ENCODE measurements at regions not wholly inside any gene's neighbourhood (a gene's known extent, or its start where the extent isn't known, plus 50 kb on each side); places are given as distances from the start of the nearest gene placed in this dataset.

DNA sequence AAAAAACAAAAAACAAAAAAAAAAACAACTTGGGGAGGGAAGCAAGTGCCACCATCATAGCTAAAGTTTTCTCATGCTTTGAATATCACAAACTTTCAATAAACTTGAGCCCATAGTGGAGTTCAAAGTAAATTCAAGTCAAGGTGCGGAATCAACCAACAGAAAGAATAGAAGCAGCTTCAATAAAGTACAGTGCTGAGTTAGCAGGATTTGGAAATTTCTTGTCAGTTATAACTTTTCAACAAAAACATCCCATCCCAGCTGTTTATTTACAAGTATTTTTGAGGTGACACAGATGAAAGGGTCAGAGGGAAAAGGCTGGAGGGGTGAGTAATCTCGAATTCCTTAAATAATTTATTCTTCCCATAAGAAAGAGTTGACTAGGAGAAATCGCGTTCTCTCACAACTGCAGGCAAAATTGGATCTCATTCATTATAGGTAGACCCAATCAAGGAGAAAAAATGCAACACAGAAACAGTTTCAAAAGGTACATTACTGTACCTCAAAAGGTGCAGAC is 477.4 kb upstream of the RASGRP1 start:
- no peak for DNase-seq

DNA sequence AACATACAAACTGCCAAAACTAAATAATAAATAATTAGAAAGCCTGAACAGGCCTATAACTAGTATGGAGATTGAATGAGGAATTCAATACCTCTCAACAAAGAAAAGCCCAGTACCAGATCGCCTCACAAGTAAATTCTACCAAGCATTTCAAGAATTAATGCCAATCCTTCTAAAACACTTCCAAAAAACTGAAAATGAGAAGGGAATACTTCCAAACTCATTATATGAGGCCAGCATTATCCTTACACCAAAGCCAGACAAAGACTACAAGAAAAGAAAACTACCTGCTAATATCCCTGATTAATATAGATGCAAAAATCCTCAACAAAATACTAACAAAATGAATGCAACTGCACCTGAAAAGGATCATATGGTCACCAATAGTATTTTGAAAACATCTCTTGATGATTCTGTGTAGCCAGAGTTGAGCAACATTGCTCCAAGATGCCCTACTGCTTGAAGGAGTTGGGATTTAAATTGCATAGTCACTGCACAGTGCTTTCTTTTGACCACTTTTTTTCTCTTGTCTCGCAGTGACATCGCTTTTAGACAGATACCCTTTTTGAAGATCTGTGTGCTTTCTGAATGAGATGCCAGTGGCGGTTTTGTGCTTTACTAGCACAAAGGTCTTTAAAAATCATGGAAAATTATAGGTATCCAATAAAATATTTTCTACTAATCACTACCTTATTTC is 487.2 kb upstream of the RASGRP1 start:
- DNase-seq: no peak

DNA sequence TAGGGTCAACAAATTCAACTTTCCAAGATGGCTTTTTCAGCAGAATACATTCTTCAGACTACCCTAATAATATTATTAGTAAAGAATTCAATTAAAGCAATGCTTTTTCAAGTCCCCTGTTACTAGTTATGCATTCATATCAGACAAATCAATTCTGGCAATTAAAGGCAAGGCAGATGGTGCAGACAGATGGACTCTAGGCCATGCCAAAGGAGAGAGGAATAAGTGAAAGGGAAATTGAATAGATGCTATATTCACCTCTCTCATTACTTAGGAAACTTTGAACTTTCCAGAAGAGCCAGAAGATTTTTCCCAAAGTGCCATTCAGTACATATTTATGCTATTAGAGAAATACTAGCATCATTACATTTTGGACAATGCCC is 487.7 kb upstream of the RASGRP1 start:
- DNase-seq: no peak

DNA sequence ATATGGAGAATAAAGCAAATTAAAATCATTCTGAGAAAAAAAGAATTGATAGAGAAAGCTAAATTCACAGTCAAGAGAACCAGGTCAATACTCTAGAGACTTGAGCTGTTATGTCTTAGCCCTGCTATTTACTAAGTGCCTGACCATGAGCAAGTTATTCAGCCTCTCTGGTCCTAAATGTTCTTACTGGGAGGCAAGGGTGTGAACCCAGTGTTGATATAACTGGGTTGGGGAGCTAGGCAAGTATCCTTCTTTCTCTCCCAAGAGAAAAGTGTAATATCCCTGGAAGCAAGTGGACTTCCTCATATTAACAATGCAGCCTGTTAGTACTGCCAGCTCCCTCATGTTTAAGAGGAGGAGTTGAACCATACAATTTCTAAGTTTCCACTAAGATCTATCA is 488.9 kb upstream of the RASGRP1 start:
- no peak for DNase-seq

DNA sequence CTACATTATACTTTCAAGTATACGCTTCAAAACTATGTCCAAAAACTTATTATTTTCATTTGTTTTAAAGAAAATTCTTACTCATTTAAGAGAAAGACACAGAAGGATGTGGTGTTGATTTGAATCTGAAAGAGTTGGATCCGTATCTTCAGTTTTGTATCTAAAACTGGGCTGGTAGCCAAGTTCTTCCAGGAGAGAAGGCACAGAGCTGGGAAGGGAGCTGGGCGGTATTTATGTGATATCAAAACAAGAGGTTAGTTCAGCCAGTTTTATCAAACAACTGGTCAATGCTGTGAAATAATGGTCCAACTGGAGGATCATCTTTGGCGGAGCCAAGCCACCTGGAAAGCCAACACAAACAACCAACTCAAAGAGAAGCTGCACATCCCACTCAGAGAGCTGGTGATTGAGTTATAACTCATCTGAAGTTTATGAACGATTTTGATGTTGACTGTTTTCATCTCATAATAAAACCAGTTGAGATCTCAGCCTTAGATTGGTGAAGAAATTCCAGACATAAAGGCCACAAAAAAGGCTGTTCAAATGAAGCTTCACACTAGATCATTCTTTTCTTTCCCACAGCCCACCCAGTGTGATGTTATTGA is 489.6 kb upstream of the RASGRP1 start:
- no peak for DNase-seq

DNA sequence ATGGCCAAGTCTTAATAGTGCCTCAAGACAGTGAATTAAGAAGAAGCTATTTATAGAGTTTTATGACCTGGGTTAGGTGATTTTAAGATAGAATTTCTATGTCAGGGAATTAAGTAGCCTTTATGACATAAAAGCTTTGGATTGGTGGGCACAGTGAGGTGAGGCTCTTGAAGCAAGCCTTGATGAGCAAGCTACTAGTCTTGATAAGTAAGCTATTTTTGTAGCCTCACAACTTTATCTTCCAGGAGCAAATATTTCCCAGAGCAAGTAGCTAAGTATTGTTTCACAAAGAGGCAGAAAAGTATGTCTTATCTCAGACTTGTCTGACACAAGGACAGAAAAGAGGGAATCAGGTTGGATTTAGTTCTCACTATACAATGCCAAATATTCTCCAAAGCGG is 491.7 kb upstream of the RASGRP1 start:
- no peak for DNase-seq

DNA sequence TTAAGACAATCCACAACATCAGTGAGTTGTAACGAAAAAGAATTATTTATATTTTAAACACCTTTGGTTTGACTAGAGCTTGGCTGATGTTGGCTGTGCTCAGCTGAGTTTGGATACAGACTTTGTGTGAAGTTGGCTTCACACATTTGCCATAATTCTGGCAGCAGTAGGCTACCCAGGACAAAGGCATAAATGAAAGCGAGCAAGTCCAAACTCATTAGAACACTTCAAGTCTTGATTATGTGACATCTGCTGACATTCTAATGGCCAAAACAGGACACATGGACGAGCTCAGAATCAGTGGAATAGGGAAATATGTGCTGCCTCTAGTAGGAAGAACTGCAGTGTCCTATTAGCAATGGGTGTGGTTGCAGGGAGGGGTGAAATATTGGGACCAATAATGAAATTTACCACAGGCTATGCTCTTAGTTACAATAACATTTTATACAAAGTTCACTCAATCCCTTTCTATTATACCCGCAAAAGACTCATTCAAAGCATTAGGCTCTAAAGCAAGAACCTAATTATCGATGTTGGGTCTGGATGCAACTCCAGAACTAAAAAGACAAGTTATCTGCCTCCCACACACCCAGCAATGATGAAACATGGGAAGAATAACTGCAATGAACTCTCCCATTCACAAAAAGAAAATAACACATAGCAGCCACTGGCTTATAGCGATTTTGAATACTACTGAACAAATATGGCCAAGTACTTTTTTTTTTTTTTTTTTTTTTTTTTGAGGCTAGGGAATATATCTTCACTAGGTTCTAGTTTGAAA is 493.9 kb upstream of the RASGRP1 start:
- DNase-seq: no peak

DNA sequence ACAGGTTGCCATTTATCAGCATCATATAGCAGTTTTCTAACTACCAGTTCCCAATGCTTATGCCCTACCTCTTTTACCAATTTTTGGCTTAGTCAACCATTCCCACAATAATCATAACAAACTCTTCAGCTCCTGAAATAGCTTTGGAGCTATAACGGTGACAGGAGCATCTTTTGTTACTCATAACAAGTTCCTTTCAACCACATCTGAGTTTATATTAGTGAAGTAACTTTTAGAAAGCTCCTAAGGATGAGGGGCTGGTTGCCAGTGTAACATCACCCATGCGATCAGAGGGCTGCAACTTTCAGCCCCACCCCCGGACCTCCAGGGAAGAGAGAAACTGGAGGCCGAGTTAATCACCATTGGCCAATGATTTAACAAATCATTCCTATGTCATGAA is 495.3 kb upstream of the RASGRP1 start:
- DNase-seq: no peak

DNA sequence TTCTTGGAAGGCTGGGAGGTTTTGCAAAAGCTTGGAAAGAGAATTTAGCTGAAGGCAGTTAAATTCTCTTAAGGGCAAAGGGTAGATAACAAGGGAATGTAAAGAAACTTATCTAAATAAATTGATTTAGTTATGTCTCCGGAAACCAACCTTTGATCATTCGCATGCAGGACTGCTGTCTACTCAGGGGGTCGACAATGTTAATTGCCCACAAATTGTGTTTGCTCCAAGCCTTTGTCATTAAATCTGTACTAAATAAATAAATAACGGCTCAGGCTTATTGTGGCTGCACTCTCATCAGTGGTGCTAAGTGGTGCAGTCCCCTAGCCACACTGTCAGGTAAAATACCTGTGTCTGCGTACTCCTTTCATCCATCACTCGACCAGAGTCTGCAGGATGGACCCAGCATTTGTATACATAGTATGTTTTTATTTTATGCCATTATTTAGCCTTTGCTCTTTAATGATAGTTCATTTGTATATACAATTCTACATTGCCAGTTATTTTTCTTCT is 497.4 kb upstream of the RASGRP1 start:
- DNase-seq: no peak

DNA sequence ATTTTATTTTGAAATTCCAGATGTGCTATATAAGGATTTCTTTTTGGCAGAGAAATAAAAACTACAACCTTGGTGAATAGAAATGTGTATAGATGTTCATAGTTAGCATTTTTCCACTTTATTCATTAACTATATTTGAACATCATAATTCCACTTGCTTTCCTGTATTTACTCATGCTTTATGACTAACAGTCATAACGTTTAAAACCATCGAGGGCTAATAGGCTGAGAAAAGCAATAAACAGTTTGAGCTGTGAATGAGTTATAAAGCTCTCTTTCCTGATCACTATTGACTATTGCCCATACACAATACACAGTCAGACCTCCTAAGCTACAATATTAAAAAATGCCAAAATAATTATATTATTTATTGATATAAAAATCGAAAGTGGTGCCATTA is 502.1 kb upstream of the RASGRP1 start:
- DNase-seq: no peak

DNA sequence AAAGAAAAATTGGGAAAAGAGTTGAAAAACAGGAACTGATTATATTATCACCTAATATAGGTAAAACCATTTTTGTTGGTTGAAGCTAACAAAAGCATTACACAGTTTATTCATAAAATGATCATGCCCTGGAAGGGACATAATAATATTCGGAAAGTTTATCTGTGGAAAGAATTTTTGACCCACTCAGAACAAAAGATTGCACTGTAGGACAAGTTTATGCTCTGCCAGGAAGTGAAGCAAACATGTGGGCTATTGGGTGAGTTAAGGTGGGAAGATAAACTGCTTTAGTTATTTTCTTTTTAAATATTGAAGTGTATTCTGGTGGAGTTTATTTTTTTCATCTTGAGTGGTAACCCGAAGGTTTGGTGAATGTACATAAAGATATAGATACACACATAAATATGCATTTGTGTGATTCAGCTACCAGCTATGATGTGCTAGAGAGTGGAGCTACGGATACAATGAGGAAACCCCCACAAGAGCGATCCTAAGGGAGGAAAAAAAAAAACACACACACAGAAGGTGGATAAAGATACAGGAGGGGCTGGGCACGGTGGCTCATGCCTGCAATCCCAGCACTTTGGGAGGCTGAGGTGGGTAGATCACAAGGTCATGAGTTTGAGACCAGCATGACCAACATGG is 506.4 kb upstream of the THBS1 start:
- no peak for DNase-seq

DNA sequence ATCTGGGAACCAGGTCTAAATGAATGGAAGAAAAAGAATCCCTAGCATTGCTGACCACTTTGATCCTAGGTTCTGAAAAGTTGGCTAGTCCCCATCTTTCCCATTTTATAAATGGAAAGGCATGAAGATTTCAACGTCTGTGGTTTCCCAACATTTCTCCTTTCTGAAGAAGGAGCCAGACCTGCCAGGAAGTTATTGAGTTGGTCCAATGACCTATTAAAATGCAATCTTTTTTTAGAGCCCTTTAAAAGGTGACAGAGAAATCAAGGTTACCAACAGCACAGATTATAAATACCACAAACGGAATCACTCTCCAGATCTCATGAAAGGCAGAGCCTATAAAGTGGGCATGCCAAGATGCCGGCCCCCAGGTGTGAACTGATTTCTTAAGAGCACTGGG is 505.6 kb upstream of the THBS1 start:
- DNase-seq: no peak

DNA sequence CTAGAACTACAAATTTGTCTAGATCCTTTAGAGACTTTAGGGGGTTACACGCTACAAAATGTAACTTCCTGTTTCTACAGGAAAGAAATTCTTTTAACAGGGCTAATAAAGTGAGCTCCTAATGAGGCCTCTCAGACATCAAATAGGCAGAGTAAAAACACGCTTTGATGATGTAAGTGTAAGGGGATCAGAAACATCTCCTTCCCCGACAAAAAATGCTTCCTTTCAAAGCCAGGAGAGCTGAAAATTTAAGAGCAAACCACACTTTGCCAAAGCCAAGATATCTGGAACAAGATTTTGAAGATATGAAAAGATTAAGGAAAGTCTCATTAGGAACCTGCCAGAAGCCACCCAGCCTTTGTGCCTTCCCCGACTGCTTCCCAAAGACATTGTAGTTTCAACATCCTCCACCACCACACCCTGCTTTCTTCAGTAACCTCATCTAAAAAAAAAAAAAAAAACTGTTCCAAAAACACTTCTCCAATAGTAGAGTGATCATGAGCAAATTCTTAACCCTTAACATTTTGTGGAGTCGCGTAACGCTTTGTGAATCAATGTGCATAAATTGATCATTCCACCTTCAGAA is 505.0 kb upstream of the THBS1 start:
- DNase-seq: no peak

DNA sequence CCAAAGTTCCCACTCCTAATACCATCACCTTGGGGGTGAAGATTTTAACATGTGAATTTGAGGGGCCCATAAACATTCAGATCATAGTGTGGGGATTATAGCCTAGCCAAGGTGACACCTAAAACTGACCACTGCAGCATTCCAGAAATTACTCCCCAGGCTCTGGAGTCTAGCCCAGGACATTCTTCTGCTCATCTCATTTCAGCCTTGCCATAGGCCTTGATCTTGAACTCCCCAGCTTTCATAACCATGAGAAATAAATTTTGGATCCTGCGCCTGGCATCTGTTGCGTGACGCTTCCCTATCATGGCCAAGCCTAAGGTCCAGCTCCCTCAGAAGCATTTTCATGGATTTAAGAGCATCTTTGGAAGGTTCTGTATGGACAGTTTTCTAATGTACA is 502.9 kb upstream of the THBS1 start:
- no peak for DNase-seq

DNA sequence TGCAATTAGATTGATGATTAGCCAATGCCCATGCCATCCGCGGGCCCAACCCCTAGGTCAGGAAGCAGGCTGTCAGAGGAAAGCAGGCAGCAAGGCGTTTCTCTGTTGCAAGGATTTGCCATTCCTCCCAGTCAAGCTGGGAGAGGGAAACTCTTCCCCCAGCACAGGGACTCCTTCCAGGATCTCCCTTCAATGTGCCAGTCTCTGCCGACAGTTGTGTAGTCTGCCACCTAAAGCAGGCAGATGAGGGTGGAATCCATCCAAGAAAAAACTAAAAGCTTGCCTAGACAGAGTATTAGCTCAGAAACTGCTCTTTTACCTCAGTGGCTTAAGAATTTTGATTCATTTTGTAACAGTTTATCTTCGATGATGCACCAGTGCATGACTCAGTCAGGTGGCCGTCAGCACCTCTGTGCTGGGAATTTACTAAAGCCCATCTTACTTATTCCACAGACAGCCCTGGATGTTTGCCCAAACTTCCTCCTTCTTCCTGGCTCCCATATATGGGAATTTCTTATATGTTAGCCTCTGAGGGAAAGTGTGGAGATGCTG is 501.5 kb upstream of the THBS1 start:
- no peak for DNase-seq

DNA sequence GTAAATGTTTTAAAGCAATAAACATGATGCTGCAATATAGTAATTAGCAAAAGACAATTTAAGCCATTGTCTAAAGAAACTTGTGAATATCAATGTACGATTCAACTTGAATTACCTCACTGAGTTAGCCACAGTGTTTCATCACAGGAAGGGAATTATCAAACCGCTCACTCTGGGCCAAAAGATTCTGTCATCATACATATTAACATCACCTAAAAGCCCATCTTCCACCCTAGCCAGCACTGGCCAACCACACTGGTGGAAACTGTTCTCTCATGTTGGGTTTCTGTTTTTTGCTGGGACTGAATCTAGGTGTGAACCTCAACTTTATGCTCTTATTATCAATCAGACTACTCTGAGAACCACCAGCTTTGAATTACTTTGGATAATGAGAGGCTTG is 497.7 kb upstream of the THBS1 start:
- no peak for DNase-seq

DNA sequence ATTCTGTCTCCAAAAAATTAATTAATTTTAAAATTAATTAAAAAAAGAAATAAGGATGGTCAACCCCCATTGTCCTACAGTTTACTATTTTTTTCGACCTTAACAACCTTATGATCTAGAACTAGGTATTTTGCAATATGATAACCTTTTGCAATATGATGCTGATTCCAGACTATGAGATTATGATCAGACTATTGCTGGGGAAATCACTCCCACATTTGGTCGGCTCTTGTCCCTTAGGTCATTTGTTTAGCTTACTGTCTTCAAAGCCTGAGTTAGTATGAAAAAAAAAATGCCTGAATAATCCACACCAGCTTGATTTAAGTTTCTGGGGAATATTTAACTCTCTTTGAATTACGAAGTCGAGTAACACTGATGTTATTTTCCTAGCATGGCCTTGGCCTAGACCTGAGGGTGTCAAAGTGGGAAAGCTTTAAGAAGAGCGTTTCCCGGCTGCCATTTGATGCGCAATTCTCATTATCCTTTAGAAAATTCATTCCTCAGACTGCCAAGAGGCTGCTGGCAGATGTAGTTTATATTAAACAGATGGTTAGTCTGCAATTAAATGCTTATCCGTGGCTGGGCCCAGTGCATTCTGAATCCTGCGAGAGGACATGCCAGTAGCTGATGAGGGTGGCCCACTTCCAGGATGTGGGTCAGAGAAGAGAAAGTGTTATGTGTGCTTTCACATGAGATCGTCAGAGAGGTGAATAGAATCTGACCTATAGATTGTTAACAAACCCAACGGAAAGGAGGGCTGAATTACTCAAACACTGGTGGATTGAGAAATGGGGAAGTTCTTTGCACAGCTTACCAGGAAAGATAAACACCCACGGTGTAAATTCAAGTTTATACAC is 496.0 kb upstream of the THBS1 start:
- no peak for DNase-seq

DNA sequence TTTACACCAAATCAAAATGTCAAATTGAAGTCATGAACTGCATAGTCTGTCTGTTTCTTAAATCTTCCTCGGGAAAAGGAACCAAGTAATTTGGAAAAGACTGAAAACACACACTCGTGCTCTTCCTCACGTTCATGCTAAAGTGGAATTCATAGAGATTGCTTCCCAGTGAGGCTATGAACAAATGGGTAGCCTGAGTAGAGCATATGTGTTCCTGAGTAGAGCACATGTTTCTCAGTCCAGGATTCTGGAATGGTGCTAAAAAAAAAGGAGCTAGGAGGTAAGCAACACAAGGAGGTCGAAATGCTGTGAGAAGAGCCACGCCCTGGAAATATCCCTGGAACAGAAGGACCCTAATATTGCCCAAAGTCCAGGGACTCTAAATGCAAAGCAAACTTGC is 494.2 kb upstream of the THBS1 start:
- no peak for DNase-seq

DNA sequence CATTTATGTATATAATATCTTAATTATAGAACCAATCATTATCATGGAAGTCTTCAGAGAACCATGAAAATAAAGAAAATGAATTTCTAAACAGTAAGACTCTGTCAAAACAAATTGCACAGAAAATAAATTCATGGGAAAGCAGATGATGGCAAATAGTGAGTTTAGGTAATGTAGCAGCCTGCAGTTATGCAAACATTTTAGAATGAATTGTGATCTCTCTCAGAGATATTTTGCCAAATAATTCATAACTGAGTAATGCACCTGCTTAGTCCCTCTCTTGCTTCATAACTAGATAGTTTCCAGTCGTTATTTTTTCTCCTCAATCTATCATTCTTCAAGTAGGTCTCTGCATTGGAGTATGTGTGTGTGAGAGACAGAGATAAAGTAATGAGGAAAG is 492.7 kb upstream of the THBS1 start:
- DNase-seq: no peak

DNA sequence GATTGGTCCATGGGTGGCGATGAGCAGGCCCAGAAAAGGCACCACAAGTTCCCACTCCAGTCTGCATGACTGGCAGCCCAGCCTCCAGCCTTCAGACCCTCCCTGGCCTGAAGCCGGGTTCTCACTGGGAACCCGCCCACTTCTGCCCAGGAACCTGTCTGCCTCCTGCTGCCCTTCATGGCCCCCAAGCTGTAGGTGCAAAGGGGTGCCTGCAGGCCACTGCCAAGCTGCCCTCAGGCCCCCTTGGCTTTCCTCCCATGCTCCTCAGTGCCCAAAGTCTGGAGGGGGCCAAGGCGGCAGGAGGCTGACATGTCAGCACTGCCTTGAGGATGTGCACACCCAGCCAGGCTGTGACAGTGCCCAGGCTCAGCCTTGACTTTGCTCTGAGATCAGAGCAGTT is 488.5 kb upstream of the THBS1 start:
- DNase-seq: no peak

DNA sequence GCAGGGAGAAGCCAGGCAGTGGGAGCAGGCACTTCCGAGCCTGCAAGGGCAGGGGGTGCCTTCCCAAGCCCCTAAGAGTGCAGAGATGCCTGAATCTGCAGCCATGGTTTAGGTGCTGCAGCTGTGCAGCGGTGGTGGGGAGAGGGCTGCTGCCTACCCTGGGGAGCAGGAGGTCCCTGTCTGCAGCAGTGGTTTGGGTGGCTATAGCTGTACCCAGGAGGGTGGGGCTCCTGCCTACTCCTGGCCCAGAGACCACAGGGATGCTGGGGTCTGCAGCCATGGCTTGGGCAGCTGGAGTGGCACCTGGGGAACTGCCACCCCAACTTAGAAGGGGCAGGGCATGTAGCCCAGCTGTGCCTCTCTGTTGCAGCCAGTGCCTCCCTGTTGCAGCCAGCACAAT is 488.1 kb upstream of the THBS1 start:
- no peak for DNase-seq

DNA sequence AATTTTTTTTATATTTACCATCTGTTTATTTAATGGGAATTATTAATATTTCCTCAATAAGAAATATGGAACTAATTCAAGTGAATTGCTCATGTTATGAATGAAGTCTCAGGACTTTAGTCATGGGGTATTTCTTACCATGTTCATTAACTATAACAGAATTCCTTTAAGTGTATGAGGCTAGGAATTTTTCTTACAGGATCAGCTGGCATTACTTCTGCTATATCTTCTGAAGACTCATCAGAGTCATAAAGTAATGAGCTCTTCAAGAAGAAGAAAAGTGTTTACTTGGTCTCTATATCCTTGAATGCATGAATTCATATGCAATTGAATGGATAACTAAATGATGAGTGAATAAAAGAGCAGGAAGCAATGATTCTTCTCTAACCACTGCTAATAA is 486.8 kb upstream of the THBS1 start:
- DNase-seq: no peak
